HG03097 (cell line): ENCODE measurements at regions not wholly inside any gene's neighbourhood (a gene's known extent, or its start where the extent isn't known, plus 50 kb on each side); places are given as distances from the start of the nearest gene placed in this dataset.
"Not testable (repeated sequence)": the region's sequence is repeated elsewhere in the genome, so short reads cannot be mapped to it uniquely, and the experiment has no call there.

Source experiments
- ATAC-seq: cut with Tn5 transposase; IDR thresholded peaks from one replicate; pipeline ENCODE4 v1.9.1; 2021; ENCODE audit not compliant: unreplicated experiment, low FRiP score

DNA sequence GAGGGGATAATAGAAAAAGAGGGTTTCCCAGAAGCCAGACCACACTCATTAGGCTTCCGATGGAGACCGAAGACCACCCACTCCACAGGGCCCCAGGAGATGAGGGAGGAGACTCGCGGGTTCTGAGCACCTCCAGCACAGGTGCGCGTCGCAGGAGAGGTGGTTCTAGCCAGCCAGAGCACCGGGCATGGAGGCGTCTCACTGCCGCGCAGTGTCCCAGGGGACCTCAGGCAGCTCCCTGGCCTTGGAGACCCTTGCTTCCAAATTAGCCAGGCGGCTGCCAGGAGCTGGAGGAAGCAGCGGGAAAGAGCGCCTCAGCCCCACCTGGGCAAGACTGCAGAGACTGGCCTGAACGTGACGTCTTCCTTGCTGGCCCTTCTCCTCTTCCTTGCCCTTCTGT lies 115.4 kb upstream of the FBXL7 start:
- ATAC-seq: no peak

DNA sequence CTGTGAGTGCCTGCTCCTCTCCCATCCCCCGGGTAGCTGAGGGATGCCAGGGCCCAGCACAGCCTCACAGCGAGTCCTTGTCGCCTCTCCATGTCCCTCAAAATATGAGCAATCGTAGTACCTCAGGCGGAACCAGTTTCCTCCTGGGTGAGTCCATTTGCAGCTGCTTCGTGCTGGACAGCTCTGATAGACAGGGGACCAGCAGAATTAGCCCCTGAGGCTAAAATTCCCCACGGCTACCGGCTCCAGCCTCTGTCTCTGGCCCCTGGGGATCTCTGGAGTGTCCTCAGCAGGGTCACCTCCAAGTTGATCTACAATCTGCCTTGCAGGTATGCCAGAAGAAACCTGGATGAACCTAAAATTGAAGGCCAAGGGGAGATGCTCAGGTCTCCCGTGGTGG lies 115.8 kb upstream of the FBXL7 start:
- ATAC-seq: no peak

DNA sequence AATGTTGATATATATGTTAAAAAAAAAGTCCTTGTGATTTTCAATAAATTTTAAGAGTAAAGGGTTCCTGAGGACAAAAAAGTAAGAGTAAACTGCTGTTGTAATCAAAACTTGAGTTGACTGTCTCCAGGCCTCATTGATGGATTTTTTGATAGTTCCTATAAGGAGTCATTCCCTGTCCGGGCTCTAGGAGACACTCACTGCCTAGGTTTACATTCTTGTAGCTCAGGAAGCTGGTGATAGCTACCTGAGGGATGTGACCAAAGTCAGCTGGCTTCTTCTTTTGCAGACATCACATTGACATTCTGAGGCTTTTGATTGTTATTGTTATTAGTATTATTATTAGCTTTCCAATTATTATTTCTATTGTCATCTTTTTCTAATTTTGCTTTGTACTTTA lies 116.5 kb upstream of the FBXL7 start:
- ATAC-seq: no peak

DNA sequence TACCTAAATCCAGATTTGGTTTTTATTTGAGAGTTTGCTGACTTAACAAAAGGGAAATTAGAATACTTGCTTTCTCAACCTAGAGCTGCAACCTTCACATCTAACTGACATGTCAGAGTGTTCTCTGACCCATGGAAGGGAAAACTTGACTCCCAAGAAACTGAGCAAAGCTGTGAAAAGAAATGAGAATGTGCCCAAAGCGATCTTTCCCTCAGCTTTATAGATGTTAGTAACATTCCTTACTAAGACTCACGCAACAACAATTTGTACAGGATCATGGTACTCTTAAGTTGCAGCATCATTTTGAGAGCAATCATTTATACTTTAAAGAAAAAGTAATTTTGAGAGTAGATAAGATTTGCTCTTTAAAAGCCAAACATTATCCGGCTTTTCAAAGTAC lies 117.0 kb upstream of the FBXL7 start:
- ATAC-seq: no peak

DNA sequence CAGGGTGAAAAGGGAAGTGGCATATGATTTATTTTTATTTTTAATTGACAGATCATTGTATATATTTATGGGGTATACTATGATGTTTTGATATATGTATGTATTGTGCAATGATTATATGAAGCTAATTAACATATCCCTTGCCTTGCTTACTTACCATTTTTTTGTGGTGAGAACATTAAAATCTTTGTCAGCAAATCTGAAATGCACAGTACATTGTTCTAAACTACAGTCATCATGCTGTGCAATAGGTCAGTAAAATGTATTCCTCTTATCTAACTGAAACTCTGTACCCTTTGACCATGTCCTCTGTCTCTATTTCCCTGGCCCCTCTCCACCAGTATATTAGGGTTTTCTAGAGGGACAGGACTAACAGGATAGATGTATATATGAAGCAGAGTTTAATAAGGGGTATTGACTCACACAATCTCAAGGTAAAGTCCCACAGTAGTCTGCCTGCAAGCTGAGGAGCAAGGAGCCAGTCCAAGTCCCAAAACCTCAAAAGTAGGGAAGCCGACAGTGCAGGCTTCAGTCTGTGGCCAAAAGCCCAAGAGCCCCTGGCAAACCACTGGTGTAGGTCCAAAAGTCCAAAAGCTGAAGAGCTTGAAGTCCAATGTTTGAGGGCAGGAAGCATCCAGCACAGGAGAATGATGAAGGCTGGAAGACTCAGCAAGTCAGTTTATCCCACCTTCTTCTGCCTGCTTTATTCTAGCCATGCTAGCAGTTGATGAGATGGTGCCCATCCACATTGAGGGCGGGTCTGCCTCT lies 122.2 kb upstream of the FBXL7 start:
- no peak for ATAC-seq

DNA sequence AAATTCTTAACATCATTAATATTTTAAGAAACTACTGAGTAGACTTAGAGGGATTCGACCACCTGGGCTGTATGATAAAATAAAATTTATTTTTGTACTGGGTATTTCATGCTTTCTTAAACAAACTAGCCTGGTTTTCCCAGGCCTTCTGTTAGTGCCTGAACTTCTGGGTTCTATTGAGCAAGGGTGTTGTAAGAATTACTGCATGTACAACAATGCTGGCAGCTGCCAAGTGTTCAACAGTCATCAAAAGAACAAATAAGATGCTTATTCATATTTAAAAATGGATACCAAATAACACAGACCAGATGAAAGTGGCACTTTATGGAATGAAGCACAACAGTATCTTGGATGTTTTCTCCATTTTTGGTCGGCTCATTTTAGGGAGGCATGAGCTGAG lies 123.2 kb upstream of the FBXL7 start:
- ATAC-seq: no peak

DNA sequence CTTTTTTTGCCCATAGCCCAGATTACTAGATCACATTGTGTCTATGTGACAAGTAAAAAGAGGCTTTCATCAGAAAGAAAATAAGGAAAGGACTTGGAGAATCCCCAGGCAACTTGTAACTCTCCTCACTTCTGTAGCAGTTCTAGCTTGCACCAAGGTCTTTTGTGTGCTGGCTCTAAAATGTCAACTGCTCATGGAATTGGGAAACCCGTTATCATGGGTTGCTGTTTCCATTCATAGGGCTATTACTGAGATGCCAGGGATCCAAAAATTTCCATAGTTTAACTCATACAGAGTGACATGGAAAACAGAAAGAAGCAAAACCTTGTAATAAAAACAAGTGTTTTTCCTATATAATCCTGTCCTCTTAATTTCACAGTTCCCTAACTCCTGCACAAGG lies 123.9 kb upstream of the FBXL7 start:
- ATAC-seq: no peak

DNA sequence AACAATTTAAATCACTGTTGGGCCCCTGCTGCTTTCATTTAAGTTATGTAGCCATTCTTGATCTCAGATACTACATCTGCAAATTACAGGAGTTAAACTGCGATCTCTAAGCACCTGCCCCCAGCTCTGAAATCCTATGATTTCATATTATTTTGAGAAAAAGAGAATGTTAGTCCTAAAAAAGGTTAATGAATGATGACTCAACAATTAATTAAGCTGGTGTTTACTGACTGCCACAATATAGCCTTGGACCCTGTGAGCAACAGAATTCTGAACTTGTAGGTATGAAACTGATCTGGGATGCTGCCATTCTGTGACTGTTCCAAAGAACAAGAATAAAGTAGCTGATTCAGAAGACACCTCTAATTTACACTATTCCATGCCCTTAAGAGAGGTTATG lies 124.4 kb upstream of the FBXL7 start:
- ATAC-seq: no peak

DNA sequence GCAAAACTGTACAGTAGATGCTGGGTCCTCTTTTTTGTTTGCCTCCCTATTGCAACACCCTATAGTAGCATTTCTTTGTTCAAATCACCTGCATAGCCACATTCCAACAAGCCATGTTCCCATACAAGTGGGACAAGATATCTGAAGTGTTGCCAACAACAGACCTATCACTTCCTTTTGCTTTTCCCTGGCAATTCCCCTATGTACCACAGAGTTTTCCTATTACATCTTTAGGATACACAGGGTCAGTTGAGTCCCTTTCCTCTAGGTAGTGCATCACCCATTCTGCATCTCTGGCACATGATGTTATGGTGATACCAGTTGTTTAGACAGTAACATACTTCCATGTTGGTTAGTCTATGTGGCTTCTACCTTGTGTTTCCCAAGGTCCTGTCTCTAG lies 125.1 kb upstream of the FBXL7 start:
- ATAC-seq: no peak

DNA sequence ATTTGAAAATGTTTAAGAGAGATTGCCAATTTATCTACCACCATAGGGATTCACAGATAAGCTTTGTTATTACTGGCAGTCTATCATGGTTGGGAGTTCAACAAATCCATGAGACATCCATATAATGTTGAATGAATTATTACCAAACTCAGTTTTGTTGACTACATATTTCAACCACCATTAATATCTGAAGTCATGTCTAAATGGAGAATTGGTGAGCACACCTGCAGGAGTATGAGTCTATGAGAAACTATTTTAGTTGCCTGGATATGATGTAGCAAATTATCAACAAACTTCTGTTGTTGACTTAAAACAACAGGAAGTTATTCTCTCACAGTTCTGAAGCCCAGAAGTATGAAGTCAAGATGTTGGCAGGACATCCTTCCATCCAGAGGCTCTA lies 126.8 kb upstream of the FBXL7 start:
- ATAC-seq: no peak

DNA sequence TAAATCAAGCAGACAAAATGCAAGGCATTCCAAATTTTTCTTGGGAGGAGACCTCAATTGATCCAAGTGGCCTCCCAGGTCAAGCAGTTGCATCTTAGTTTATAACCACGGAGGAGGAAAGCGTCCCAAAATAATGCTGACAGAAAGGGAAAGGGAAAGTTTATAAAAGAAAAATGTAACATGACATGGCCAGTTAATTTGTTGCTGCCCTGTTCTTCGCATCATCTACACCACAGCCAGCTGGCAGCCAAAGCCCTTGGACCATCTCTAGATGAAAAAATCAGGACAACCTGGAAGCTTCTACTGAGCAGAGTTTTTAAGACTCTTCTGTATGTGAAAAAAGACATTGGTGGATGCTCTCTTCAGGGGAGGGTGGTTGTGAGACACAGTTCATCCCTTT lies 128.8 kb upstream of the FBXL7 start:
- no peak for ATAC-seq

DNA sequence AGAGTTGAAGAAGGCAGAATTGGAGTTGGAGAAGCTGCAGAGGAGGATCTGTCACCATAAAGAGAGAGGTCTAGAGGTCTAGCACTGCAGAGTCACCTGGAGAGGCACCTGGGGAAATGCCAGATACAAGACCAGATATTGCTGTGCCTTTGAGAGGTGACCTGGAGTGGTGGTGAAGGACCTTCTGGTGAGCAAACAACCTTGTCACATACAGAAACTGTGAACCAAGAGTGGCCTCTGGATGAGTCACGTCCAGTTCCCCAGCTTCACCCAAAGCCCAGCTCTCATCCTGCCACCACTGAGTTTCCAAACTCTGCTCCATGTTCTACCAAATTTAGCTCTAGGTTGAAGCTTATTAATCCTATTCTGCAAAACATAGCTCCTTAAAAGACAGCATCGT lies 131.1 kb upstream of the FBXL7 start:
- no peak for ATAC-seq

DNA sequence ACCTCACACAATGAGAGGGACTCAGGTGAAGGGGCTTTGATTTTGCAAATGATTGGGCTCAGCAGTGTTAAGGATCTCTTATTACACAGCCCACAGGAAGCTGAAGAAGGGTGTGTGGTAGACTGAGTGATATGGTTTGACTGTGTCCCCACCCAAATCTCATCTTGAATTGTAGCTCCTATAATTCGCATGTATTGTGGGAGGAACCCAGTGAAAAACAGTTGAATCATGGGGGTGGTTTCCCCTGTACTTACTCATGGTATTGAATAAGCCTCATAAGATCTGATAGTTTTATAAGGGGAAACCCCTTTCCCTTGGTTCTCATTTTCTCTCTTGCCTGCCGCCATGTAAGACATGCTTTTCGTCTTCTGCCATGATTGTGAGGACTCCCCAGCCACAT lies 132.5 kb upstream of the FBXL7 start:
- no peak for ATAC-seq

DNA sequence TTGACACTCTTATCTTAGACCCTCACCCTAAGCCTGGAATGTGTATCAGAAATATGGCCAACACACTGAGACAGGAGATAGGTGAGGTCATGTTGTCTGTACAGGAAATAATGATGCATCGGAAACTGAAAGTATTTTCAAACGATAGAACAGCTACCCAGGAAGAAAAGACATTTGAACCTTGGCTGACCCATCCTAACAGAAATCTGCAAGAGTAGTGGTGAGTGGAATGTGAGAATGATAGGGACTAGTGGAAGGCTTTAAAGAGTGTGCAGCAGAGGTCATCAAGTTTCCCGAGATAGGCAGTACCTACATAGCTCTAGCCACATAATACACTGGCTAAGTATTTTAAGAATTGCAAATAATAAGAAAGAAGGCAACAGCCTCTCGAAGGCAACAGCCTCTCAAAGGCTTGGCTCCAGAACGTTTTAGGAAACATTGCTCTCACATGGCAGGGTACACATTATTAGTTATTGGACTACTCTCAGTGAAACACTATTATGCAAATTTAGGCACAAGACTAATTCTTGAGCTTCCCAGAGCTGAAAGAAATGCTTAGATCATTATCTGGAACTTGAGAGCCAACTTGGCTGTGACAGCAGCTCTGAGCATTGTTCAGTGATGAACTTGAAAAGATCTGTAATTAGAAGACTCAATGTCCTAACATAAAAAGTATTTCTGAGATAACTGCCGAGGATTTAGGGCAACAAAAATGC lies 133.1 kb upstream of the FBXL7 start:
- ATAC-seq: no peak

DNA sequence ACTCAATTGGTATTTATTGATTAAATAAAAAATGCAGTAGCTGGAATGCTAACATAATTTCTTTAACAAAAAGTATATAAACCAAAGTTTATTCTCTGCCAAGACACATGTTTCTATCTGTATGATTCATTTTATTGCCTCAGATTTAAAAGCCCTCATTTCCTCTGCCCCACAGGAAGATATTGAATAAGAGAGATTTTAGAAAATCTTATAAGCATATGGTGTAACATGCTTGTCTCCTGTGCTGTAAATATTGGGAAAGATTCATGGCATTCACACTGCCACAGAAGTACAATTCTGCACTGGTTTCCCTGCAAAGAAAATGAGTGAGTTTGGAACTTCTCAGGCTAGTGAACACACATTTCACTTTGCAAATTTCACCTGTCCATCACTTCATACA lies 134.9 kb upstream of the FBXL7 start:
- ATAC-seq: no peak

DNA sequence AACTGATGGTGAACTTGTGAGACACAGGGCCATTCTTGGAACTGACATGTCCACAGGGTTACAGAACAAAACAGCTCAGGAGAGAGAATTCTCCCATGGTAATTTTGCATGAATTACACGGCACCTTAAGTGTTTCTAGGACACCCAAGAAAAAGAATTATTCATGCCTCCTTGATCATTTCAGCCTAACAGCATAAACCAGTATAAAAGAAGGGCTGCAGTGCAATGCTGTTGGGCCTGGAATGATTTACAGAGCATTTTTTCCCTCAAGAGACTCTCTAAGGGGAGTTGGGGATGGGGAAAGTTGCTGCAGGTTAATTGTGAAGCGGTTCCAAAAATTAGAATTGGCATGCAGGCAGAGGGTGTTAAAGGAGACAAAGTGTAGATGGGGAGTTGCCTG lies 136.4 kb upstream of the FBXL7 start:
- ATAC-seq: no peak

DNA sequence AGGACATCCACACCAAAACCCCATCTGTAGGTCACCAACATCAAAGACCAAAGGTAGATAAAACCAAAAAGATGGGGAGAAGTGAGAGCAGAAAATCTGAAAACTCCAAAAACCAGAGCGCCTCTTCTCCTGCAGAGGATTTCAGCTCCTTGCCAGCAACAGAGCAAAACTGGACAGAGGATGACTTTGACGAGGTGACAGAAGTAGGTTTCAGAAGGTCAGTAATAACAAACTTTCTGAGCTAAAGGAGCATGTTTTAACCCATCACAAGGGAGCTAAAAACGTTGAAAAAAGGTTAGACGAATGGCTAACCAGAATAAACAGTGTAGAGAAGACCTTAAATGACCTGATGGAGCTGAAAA lies 142.9 kb upstream of the FBXL7 start:
- ATAC-seq: not testable (repeated sequence)

DNA sequence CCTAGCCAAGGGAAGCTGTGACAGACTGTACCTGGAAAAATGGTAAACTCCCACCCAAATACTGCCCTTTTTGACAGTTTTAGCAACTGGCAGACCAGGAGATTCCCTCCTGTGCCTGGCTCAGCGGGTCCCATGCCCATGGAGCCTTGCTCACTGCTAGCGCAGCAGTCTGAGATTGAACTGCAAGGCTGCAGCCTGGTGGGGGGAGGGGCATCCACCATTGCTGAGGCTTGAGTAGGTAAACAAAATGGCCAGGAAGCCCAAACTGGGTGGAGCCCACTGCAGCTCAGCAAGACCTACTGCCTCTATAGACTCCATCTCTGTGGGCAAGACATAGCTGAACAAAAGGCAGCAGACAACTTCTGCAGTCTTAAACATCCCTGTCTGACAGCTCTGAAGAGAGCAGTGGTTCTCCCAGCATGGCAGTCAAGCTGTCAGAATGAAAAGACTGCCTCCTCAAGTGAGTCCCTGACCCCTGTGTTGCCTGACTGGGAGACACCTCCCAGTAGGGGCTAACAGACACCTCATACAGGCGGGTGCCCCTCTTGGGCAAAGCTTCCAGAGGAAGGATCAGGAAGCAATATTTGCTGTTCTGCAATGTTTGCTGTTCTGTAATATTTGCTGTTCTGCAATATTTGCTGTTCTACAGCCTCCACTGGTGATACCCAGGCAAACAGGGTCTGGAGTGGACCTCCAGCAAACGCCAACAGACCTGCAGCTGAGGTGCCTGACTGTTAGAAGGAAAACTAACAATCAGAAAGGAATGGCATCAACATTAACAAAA lies 143.5 kb upstream of the FBXL7 start:
- not testable (repeated sequence) for ATAC-seq

DNA sequence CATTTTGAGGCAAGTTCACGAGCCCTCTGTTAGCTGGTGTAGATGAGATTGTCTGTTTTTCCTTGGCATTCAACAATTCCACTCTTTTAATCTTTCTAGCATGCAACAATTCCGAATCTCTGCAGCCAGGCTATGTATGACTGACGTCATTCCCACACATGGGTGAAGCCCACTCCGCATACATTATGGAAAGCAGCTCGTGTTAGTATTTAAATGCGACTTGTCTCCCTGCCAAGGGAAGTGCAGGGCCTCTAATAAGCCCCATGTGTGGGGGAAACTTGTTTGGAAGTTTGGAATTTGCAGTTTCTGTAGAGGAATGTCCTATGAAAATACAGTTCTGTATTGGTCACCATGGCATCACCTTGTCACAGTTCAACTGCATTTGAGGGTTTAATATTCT lies 146.0 kb upstream of the FBXL7 start:
- no peak for ATAC-seq

DNA sequence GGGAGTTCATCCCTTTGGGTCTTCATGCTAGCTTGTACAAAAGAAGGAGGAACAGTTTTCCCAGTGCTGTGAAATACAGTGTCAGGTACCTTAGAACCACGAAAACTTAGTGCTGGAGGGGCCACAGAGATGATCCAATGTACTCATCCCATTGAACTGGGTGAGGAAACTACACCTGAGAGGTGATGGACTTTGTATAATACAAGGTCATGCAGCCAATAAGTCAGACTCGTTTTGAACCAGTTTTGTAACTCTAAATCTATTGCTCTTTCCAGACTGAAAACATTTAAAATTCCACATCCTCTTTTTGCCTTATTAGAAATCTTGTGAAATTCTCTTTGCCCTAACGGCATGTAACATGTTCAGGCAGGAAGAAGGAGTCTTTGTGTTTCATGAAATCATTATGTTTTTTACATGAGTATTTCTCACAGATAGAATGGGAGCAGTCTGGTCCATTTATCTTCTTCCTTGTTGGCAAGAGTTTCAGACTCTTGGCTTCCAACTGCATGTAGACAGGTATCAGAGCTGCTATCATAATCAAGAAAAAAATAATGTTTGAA lies 146.8 kb upstream of the FBXL7 start:
- no peak for ATAC-seq

DNA sequence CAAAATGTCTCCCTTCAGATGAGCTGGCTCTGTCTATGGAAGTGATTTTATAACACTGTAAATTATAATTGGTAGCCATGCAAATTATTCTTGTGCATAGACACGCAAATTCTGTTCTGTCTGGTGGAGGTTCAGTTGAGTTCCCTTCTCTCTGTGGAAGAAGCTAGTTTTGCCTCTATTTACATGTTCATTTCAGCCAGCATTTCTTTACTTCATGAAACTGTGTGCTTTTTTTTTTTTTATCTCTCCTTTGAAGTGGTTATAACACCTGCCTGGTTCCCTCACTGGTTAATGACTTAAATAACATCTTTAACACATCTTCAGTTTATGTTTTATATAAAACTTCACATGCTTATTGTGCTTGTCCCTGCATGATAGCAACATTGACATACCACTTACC lies 149.4 kb upstream of the FBXL7 start:
- no peak for ATAC-seq
